Chondrocyte (in vitro differentiated cells): ENCODE measurements at regions not wholly inside any gene's neighbourhood (a gene's known extent, or its start where the extent isn't known, plus 50 kb on each side); places are given as distances from the start of the nearest gene placed in this dataset.

ENCODE experiments used
- DNase-seq: peaks from one replicate; pipeline ENCODE4 v3.0.0; 2021; ENCODE audit warnings: mixed read lengths, low spot score
- H3K27ac Mint-ChIP-seq: one replicate; pipeline ENCODE4 v1.8.0; 2021; ENCODE audit warnings: mild to moderate bottlenecking, moderate library complexity, mixed read lengths; ENCODE audit not compliant: unreplicated experiment
- H3K27me3 Mint-ChIP-seq: 2 replicates; pipeline ENCODE4 v1.8.0; 2021; ENCODE audit warnings: low read depth, mixed read lengths
- H3K36me3 Mint-ChIP-seq: 2 replicates; pipeline ENCODE4 v1.8.0; 2021; ENCODE audit warnings: low read depth, mixed read lengths
- H3K4me1 Mint-ChIP-seq: 2 replicates; pipeline ENCODE4 v1.8.0; 2021; ENCODE audit warnings: low read depth, mild to moderate bottlenecking, mixed read lengths
- H3K4me3 Mint-ChIP-seq: one replicate; pipeline ENCODE4 v1.8.0; 2021; ENCODE audit warnings: mild to moderate bottlenecking, moderate library complexity, mixed read lengths; ENCODE audit not compliant: unreplicated experiment
- H3K9me3 Mint-ChIP-seq: 2 replicates; pipeline ENCODE4 v1.8.0; 2021; ENCODE audit warnings: low read depth, mixed read lengths
- TF ChIP-seq, protein P1 (sequence below): fragments of 200-600 bp; sonication (generic); IDR thresholded peaks from 2 replicates; pipeline ENCODE4 v1.5.0; 2021; ENCODE audit warnings: antibody characterized with exemption, mild to moderate bottlenecking, moderate library complexity

DNA sequence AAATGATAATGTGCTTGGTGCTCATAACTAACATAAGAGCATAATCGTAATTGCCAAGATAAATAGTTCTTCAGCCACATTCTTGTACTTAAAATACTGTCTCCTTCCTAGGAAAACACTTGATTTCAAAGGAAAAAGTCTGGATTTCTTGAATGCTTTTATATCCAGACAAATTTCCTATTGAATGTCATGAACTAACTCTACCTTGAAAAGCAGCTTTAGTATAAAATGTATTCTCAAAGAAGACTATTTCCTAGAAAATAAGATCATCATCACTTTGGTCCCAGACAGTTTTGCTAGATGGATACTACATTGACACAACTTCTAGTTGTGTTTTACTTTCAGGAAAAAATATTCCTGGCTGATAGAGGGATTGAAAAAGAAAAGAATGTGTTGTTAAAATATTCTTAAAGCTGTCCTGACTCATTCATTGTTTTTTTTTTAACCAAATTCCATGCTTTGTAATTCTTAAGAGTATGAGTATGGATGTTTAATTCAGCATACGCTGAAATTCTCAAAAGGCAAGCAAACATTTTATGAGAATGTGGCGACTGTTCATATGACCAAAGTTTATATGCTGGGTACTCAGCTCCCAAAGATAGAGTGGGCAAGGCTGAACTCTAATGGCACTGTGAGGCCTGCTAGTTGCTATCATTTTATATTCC is 106.1 kb downstream of the PPP1R3A start:
- Mint-ChIP-seq H3K9me3 (peaks cover 7% of the 10 kb centered on the region), H3K27me3 (no peaks in the 10 kb centered on the region), H3K27ac (peak overlapping the region; percentile 85), H3K4me3 (no peak overlapping the region), H3K4me1 (peaks cover 59% of the 10 kb centered on the region), H3K36me3 (peaks cover 2% of the 10 kb centered on the region)
- TF ChIP-seq, protein P1, sequence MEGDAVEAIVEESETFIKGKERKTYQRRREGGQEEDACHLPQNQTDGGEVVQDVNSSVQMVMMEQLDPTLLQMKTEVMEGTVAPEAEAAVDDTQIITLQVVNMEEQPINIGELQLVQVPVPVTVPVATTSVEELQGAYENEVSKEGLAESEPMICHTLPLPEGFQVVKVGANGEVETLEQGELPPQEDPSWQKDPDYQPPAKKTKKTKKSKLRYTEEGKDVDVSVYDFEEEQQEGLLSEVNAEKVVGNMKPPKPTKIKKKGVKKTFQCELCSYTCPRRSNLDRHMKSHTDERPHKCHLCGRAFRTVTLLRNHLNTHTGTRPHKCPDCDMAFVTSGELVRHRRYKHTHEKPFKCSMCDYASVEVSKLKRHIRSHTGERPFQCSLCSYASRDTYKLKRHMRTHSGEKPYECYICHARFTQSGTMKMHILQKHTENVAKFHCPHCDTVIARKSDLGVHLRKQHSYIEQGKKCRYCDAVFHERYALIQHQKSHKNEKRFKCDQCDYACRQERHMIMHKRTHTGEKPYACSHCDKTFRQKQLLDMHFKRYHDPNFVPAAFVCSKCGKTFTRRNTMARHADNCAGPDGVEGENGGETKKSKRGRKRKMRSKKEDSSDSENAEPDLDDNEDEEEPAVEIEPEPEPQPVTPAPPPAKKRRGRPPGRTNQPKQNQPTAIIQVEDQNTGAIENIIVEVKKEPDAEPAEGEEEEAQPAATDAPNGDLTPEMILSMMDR, result no peak
- no peak for DNase-seq

DNA sequence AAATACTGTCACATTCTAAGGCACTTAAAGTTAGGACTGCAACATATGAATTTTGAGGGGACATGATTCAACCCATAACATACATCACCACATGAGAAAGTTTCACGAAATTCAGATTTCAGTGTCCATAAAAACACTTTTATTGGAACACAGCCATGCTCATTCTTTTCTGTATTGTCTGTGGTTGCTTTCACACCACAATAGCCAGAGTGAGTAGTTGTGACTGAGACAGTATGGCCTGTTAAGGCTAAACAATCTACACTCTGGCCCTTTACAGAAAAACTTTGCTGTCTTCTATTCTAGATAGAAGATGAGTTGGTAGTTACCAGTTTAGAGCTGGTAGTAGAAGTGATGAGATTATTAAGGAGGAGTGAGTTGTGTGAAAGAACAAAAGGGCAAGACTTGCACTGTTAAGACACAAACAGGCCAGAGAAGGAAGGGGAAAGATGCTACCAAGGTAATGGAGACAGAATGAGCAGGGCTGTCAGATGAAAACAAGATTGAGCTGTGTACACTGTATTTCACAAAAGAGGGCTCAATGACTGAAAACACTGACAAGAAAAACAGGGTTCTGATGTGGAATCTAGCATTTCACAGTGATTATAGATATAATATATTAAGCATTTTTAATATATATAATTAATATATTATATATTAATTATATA is 108.6 kb downstream of the PPP1R3A start:
- TF ChIP-seq, protein P1, result no peak
- peak overlapping the region; percentile 49 for H3K27ac Mint-ChIP-seq

DNA sequence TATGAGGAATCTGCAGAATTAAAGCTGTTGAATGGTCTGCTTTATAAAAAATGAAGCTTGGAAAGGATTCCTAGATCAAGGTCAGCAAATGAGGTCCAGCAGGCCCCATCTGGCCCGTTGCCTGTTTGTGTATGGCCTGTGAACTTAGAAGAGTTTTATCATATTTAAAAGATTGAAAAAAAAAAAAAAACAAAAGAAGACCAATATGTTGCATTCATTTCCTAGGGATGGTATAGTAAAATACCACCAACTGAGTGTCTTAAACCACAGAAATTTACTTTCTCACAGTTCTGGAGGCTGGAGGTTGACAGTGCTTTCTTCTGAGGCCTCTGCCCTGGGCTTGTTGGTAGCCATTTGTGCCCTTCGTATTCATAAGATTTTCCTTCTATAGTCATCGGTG is 109.2 kb downstream of the PPP1R3A start:
- Mint-ChIP-seq H3K36me3 (no peaks in the 10 kb centered on the region), H3K4me1 (peaks cover 82% of the 10 kb centered on the region), H3K4me3 (no peak overlapping the region), H3K27ac (peak overlapping the region; percentile 49), H3K9me3 (peaks cover 7% of the 10 kb centered on the region), H3K27me3 (no peaks in the 10 kb centered on the region)
- no peak for DNase-seq
- TF ChIP-seq, protein P1, result no peak

More for the DNA sequence above, 108.6 kb downstream of the PPP1R3A start:
- Mint-ChIP-seq H3K27me3 (no peaks in the 10 kb centered on the region), H3K36me3 (no peaks in the 10 kb centered on the region), H3K4me3 (no peak overlapping the region), H3K4me1 (peaks cover 76% of the 10 kb centered on the region), H3K9me3 (peaks cover 7% of the 10 kb centered on the region)
- no peak for DNase-seq

DNA sequence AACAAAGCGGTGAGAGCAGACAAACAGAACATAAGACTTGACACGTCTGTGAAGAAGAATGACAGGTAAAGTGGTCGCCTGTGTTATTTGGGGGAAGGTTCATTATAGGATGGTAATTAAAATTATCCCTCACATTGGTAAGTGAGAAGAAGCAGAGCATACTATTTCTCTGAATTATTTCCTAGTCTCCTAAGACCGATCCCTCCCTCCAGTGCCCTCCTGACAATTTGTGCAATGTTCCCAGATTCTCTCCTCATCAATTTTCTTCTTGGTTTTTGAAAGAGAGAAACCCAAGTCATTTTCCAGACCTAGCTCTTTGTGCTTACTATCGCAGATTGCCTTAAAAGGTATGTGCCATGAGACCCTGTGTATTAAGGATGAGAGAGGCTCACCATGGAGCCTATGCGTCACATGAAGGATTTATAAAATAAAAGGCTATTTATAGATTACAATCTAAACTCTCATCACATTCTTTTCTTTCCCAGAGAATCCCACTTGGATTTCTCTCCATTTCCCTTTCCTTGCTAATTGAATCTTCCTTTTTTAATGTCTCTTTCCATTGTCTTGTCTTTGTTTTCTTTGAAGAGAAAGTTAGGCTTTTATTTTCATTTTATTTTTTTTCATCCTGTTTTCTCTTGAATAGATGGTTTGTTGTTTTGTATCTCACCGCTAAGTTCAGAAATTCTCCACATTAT is 112.0 kb downstream of the PPP1R3A start:
- Mint-ChIP-seq H3K4me1 (peaks cover 61% of the 10 kb centered on the region), H3K9me3 (peaks cover 10% of the 10 kb centered on the region), H3K27me3 (no peaks in the 10 kb centered on the region), H3K4me3 (no peak overlapping the region), H3K36me3 (peaks cover 2% of the 10 kb centered on the region), H3K27ac (peak overlapping the region; percentile 23)
- TF ChIP-seq, protein P1, result no peak
- no peak for DNase-seq

DNA sequence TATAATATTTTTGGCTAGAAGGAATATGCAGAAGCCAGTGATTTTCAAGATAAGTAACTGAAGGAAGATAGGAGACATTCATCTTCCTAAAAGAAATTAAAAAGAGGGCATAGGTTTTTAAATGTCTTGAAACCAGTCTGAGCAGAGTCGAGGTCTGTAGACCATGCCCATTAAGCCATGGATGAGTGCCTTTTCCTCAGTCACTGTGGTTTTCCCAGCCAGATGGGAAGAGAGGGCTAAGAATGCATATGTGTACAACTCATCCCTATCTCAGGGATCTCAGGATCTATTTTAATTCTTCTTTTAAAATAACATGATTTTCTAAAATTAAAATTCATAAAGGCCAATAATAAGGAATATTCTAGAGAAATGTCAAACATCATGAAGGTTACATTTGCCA is 112.8 kb downstream of the PPP1R3A start:
- DNase-seq, result no peak
- H3K4me1 Mint-ChIP-seq, result peaks cover 64% of the 10 kb centered on the region
- H3K36me3 Mint-ChIP-seq, result peaks cover 2% of the 10 kb centered on the region
- TF ChIP-seq, protein P1, result no peak
- no peaks in the 10 kb centered on the region for H3K27me3 Mint-ChIP-seq
- H3K9me3 Mint-ChIP-seq, result peaks cover 14% of the 10 kb centered on the region
- no peak overlapping the region for H3K4me3 Mint-ChIP-seq
- no peak overlapping the region for H3K27ac Mint-ChIP-seq
